ENCODE measurements at regions not wholly inside any gene's neighbourhood (a gene's known extent, or its start where the extent isn't known, plus 50 kb on each side); places are given as distances from the start of the nearest gene placed in this dataset.
"Not testable (repeated sequence)": the region's sequence is repeated elsewhere in the genome, so short reads cannot be mapped to it uniquely, and the experiment has no call there.

DNA sequence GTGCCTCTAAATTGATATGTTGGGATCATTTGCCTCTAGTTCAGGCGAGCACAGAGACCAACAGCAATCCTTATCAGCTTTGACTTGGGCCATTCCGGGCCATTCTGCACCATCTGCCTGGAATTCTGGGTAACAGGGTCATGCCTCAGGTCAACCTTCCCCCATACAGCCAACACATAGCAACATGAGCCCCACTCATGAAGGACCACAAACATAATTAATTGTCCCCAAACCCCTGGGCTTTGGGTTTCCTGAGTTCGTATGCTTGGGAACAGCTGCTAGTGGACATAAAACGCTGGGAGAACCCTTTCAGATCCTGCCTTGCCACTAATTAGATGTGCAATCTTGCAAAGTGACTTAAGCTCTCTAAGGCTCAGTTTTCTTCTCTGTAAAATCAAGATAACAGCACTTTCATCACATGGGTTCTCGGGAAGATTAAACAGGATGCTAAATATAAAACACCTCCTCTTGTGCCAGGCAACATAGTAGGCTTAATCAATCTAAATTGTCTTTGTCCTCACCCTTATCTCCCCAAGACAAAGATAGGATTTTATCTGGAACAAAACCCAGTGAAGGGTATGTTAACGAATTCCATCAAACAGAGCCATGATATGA is 426.5 kb downstream of the CD83 start:
- no peak for DNase-seq (ENCODE audit: low read depth in 3 of 3, low spot score in 2 of 3)

DNA sequence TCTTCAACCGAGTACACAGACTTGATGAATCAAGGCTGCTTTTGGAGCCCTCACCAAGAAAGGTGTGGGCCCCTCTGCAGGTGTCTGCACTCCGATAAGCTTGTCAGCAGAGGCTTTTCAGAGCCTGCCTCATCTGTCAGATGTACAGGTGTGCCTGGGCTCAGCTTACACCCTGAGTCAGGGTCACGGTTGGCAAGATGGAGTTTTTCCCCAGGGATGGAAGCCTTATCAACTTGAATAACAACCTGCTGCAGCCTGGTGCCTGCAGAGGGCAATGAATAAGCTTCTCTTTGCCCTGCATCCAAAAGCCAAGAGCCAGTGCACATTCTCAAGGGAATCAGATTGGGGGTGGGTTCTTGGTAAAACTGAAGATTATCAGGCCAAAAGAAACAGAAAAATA is 427.1 kb downstream of the CD83 start:
- no peak for DNase-seq (ENCODE audit: low read depth in 3 of 3, low spot score in 2 of 3)

DNA sequence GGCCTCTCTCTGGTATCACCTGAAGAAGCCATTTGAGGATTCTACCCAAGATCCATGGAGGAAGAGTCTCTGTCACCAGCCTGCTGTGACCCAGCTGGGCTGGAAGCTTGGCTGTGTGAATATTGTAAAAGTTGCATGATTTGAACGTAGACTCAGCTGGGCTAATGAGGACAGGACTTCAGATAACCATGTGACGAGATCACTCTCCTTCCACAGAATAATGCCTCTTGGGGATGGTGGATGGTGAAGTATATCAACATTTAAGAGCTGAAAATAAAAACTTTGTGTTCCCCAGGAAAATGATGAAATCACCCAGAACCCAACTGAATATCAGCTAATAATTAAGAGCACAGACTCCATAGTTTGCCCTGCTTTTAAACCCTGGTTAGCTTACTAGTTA is 427.9 kb downstream of the CD83 start:
- no peak for DNase-seq (ENCODE audit: low read depth in 3 of 3, low spot score in 2 of 3)

DNA sequence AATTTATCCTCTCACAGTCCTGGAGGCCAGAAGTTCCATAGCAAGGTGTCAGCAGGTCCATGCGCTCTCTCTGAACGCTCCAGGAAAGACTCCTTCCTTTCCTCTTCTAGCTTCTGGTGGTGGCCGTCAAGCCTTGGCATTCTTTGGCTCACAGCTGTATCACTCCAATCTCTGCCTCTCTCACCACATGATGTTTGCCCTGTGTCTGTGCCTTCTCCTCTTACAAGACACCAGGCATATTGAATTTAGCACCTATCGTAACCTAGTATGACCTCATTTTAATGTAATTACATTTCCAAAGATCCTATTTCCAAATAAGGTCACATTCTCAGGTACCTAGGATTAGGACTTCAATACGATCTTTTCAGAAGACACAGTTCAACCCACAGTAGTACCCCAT is 428.5 kb downstream of the CD83 start:
- no peak for DNase-seq (ENCODE audit: low read depth in 3 of 3, low spot score in 2 of 3)

DNA sequence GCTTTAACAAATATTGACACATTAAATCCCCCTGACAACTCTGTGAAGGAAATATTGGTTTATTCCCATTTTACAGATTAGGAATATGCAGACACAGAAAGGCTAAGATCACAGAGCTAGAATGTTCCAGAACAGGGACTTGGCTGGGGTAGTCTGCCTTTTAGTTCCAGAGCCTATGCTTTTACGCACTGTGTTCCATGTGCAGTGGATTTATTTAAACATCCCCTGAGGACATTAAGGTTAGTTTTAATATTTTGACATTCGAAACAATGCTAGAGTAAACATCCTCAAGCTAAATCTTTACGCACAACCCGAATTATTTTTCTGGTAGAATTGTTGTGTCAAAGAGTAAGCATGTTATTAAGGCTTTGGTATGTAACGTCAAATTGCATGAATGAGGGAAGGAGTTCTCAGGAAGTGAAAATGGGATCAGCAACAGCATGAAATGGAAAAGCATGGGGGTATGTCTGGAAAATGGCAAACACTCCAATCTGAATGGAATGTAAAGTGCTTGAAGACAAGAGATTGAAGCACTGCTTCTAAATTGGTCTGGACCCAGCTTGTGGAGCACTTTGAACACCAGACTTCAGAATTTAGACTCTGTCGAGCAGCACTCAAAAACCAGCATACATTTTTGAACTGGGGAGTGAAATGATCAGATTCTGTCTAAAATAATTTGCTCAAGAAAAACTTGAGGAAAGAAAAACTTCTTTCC is 429.9 kb downstream of the CD83 start:
- DNase-seq (ENCODE audit: low read depth in 3 of 3, low spot score in 2 of 3), result no peak

DNA sequence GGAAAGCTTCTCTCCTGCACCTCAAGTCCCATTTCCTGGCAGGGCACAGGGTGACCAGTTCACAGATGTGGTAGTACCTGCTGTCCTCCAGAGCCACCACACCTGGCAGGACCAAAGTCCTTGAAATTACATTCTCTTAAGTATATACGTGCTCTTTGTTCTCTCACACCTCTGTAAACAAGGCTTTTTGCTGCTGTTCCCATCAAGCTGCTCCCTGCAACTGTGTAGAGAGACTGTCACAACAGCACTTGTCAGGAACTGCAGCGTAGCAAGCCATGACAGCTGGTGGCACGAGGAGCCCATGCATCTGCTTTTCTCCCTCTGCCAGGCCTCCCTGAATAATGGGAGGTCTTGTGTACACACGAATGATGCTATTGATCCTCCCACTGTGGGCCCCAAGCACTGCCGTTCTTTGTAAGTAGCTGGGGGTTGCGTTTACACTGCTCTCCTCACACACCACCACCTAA is 431.8 kb downstream of the CD83 start:
- no peak for DNase-seq (ENCODE audit: low read depth in 3 of 3, low spot score in 2 of 3)

DNA sequence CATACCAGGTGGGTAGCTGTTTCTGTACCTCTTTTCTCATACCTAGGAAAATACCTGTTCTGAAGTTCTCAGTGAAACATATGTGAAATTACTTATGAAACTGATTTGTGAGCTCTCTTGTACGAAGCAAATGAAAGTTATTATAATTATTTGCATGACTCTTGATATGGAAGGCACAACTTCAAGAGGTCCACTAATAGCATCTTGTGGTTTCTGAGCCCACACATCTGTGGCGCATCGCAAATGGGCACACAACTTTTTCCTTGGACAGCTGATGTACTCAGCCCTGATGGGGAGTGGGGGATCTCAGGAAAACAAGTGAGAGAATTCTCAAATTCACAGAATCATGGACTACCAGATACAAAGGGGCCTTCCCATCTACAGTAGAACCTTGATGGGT is 432.3 kb downstream of the CD83 start:
- no peak for DNase-seq (ENCODE audit: low read depth in 3 of 3, low spot score in 2 of 3)

DNA sequence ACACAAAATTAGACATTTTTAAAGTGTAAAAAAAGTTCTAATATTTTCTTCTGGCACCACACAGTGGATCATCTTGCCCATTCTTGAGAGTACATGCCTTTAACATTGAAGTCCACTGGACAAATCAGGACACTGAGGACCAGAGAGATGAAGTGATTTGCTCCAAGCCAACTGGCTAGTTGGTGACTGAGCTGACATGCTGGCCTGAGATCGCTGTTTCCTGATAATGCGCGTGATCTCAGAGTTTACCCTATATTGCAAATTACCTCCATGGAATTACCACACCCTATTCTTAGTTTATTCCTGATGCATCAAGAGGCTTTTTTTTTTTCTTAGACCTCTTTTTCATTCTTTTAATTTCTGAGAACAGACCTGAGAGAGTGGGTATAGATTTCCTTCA is 432.8 kb downstream of the CD83 start:
- no peak for DNase-seq (ENCODE audit: low read depth in 3 of 3, low spot score in 2 of 3)

DNA sequence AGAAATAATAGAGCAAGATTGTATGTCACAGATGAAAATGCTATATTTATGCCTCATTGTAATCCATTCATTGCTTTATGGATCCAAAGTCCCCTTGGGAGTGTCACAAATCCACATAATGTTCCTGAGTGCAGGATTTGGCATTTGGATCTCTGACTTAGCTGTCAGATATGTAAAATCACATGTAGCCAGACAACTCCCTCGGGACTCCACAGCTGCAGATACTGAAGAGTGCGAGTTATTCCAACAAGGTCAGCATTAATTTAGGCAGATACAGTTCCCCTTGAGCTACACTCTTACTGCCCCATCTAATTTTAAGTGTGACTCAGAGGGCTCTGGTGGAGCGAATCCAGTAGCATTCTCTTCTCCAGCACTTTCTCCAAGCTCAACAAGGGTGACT is 433.2 kb downstream of the CD83 start:
- DNase-seq (ENCODE audit: low read depth in 3 of 3, low spot score in 2 of 3), result no peak

DNA sequence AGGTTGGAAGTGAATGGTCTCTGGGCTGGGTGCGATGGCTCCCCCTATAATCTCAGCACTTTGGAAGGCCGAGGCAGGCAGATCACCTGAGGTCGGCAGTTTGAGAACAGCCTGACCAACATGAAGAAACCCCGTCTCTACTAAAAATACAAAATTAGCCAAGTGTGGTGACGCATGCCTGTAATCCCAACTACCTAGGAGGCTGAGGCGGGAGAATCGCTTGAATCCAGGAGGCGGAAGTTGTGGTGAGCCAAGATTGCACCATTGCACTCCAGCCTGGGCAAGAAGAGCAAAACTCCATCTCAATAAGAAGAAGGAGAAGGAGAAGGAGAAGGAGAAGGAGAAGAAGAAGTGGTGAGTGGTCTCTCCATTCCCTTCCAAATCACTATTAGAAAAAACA is 434.0 kb downstream of the CD83 start:
- not testable (repeated sequence) for DNase-seq (ENCODE audit: low read depth in 3 of 3, low spot score in 2 of 3)

DNA sequence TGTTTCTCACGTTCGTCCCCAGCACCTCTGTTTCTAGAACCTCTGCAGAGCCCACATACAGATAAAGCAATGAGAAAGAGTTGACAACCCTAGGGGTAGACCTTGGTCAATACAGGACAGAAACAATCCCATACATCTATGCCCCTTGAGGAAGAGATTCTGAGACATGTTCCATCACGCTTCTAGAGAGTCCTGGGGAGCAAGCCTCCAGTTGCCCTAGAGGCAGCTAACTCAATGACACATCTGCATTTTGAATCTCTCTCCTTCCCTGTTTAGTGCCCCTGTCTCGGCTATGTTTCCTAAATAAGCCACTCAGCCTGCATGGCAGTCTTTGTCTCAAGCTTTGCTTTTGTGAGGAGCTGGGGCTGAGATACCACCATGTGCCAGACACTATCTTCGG is 435.3 kb downstream of the CD83 start:
- no peak for DNase-seq (ENCODE audit: low read depth in 3 of 3, low spot score in 2 of 3)

DNA sequence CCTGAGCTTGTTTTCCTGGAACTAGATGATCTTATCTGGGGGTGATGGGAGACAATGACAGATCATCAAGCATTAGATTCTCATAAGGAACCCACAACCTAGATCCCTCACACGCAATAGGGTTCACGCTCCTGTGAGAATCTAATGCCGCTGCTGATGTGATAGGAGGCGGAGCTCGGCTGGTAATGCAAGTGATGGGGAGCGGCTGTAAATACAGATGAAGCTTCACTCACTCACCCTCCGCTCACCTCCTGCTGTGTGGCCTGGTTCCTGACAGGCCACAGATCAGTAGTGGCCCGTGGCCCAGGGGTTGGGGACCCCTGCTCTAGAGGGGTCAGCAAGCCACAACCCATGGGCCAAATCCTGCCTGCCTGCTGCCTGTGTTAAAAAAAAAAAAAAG is 435.9 kb downstream of the CD83 start:
- DNase-seq (ENCODE audit: low read depth in 3 of 3, low spot score in 2 of 3), result no peak

DNA sequence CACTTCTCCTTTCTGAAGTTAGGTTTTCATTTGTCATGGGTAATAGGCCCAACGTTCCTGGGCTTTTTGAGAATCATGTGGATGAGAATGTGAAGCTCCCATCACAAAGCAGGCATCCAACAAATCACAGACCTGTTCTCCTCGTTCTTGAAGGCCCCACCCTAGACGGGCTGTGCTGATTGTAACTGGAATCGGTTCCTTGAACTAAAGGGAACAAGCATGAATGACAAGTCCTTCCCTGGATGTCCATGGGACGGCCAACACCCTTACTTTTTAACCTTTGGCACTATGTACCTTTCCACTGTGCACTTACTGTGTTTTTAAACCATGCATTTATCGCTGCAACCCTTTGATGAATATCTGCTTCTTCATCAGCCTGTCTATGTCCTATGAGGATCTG is 438.2 kb downstream of the CD83 start:
- DNase-seq (ENCODE audit: low read depth in 3 of 3, low spot score in 2 of 3), result no peak

DNA sequence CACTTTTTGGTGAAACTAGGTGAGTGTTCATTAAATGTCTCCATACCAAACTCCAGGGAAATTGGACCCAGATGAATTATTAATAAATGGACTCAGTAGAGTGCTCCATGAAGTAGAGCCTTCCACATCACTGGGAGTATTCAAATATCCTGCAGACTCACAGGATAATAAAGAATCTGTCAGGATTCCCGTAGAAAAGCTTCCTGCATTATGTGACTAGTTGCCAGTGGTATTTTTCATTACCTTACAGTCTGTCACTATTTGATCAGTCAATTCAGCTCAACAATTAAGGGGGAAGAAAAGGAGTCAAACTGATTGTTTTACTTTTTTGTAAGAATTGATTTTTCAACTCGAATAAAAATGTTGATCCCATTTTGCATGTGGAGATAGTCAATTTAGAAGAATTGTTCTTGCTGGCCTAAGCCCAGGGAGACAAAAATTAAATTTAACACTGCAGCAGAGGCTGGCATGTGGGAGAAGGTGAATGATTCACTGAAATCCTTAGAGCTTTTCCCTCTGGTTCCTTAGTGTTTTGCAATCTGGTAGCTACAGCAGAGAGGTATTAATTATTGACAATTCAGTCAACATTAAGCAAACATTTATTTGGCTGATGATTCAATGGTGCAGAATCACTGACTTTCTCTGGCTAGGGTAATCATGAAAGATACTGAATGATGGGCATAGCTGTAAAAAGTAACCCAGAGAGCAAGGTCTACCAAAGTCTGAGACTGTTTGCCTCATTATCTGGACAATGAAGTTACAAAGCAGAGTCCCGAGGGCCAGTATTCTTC is 442.4 kb downstream of the CD83 start:
- DNase-seq (ENCODE audit: low read depth in 3 of 3, low spot score in 2 of 3), result no peak

DNA sequence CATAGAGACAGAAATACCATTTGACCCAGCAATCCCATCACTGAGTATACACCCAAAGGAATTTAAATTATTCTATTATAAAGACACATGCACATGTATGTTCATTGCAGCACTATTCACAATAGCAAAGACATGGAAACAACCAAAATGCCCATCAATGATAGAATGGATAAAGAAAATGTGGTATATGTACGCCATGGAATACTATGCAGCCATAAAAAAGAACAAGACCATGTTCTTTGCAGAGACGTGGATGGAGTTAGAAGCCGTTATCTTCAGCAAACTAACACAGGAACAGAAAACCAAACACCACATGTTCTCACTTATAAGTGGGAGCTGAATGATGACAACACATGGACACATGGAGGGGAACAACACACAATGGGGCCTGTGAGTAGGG is 444.0 kb downstream of the CD83 start:
- DNase-seq (ENCODE audit: low read depth in 3 of 3, low spot score in 2 of 3), result not testable (repeated sequence)

DNA sequence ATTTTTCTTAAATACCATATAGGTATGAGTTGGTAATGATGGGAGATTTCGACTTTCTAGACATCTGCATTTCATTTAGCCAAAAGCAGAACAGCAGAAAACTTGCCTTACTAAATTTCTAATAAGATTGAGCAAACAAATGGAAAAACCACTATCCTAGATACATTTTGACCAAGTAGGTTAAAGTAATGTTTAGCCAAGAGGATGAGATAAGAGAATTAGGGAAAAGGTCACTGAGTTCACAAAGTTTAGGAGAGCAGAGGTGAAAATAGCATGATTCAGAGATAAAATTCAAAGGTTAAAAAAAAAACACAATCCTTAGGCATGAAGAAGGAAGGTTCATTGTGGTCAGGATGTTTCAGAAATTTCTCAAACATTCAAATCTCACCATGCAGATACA is 450.3 kb downstream of the CD83 start:
- DNase-seq (ENCODE audit: low read depth in 3 of 3, low spot score in 2 of 3), result no peak

DNA sequence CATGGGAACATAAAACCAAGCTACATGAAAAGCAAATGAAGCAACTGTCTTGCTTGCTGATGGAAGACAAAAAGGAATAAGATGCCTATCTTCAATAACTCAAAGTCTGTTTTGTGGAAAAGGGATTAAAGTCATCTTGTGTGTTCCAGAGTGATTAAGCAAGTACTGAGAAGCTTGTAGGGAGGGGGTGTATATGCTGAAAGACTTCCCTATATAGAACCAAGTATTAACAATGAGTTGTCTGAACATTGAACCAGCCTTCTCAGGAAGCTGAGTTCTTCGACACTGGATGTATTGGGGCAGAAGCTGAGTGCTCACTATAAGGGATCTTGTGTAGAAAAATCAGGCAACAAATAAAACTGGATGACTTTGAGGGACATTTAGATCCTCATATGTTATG is 451.8 kb downstream of the CD83 start:
- DNase-seq (ENCODE audit: low read depth in 3 of 3, low spot score in 2 of 3), result no peak

DNA sequence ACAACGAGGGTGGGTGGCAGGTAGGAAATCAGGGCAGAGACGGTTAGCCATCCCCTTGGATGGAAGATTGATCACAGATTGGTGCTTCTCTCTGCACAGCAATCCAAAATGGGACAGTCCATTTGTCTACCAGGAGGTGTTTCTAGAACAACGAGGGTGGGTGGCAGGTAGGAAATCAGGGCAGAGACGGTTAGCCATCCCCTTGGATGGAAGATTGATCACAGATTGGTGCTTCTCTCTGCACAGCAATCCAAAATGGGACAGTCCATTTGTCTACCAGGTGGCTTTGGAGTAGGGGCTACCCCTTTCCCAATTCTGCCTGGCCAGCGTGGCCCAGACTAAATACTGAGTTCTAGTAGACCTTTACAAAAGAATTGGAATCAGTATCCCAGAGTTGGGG is 452.3 kb downstream of the CD83 start:
- DNase-seq (ENCODE audit: low read depth in 3 of 3, low spot score in 2 of 3), result not testable (repeated sequence)

DNA sequence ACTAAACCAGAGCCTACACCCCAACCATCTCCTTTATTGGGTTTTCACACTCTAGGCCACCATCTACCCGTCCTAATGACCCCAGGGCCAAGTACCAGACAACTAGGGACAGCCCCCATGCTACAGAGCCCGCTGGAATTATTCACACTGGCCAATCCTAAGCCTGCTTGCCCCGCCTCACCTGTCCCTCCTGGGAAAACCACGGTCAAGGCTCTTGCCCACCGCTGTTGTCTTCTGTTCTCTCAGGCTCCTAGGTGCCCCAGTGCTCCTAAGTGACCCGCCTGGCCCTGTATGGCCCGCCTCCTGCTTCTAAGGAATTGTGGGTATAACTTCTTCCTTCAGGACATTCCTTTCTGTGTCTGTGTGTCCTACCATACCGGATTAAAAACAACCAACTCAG is 453.4 kb downstream of the CD83 start:
- DNase-seq (ENCODE audit: low read depth in 3 of 3, low spot score in 2 of 3), result no peak

DNA sequence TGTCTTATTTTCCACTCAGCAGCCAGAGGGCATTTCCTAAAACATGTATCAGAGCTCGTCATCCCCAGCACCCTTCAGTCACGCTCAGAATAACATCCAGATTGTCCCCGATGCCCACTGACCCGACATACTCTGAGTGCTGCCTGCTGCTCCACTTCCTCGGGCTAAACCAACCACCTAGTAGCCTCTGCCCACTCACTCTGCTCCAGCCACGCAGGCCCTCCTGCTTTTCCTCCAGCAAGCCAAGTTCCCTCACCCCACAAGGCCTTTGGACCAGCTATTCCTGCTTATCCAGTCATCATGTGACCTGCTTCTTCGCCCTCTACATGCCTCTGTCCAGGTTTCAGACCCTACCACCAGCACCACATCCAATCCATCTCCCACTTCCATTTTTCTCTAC is 454.2 kb downstream of the CD83 start:
- no peak for DNase-seq (ENCODE audit: low read depth in 3 of 3, low spot score in 2 of 3)

DNA sequence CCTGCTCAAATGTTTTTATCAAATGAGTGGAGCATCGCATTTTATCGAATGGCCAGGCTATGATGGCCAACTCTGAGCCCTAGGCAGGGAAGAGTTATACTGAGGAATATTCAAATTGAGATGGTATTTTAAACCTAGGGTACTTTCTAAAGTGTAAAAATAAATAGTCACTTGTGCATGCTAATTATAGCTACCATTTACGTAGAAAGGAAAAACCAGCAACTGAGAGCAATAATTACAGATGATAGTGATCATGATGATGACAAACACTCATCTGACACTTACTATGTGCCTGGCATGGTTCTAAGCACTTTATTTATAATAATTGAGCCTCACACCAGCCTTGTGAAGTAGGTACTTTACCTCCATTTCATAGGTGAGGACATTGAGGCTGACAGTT is 455.7 kb downstream of the CD83 start:
- no peak for DNase-seq (ENCODE audit: low read depth in 3 of 3, low spot score in 2 of 3)

DNA sequence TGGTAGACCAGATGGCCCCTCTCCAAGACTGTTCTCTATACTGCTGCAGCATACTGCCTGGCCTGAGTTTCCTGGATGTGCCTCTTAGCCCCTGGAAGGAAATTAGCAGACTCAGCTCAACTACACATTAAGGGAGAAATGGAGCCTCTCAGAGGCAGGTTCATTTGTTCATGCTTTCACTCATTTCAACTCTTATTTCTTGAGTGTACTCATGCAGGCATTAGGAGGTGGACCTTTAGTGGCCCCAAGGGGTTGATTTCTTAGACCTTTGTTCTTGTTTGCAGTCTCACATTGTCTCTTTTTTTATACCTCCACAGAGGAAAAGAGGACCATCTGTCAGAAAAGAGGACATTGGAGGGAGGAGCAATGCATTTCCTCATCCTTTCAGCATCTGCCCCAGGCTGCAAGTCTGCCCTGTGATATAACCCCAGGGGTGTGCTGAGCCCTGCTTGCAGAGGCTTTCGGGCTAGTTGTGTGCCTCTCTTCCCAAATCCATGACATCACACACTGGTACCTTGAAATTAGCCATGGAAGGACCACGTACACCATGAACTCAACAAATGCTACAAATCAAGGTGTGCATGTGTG is 456.2 kb downstream of the CD83 start:
- DNase-seq (ENCODE audit: low read depth in 3 of 3, low spot score in 2 of 3), result no peak

Data from right renal cortex interstitium (tissue), 3 donors.